HFF-Myc (cell line): ENCODE measurements at regions not wholly inside any gene's neighbourhood (a gene's known extent, or its start where the extent isn't known, plus 50 kb on each side); places are given as distances from the start of the nearest gene placed in this dataset.

Experiments used
- DNase-seq: peaks from one replicate; pipeline ENCODE4 v3.0.0-alpha.2; 2011; ENCODE audit warnings: low read depth; ENCODE audit errors: extremely low read depth
- H3K4me3 ChIP-seq: replicated peaks from 2 replicates; pipeline ENCODE4 v1.5.1; 2011; ENCODE audit warnings: low read depth, mild to moderate bottlenecking, control low read depth, low read length
- CTCF ChIP-seq: IDR thresholded peaks from 2 replicates; pipeline ENCODE4 v1.5.1; 2012; ENCODE audit warnings: mild to moderate bottlenecking, low read depth, low read length, control low read depth; ENCODE audit errors: missing control alignments

GRCh38 chr10:28985137-28985885 lies 303.6 kb upstream of the LYZL1 start:
- no peak for DNase-seq
- no peak overlapping the region for H3K4me3 ChIP-seq
- TF ChIP-seq CTCF: no peak

GRCh38 chr10:28986117-28986792 lies 302.6 kb upstream of the LYZL1 start:
- TF ChIP-seq CTCF: no peak
- H3K4me3 ChIP-seq: no peak overlapping the region
- DNase-seq: no peak

GRCh38 chr10:28986856-28987255 lies 302.0 kb upstream of the LYZL1 start:
- DNase-seq: no peak
- no peak for TF ChIP-seq CTCF
- no peak overlapping the region for H3K4me3 ChIP-seq

- no peak for TF ChIP-seq CTCF
- no peak overlapping the region for H3K4me3 ChIP-seq
Measured at GRCh38 chr10:28987555-28988320, 301.1 kb upstream of the LYZL1 start.

GRCh38 chr10:28988980-28989379 lies 299.9 kb upstream of the LYZL1 start:
- TF ChIP-seq CTCF: no peak
- DNase-seq: no peak
- H3K4me3 ChIP-seq: no peak overlapping the region

More at GRCh38 chr10:28987555-28988320, 301.1 kb upstream of the LYZL1 start:
- no peak for DNase-seq

GRCh38 chr10:28991333-28992270 lies 297.3 kb upstream of the LYZL1 start:
- no peak overlapping the region for H3K4me3 ChIP-seq
- DNase-seq: peak; percentile 6

More at GRCh38 chr10:28991333-28992270, 297.3 kb upstream of the LYZL1 start:
- peak; percentile 77 for TF ChIP-seq CTCF
